IMR-90 (cell line): ENCODE measurements at regions not wholly inside any gene's neighbourhood (a gene's known extent, or its start where the extent isn't known, plus 50 kb on each side); places are given as distances from the start of the nearest gene placed in this dataset.

ENCODE experiments used
- ATAC-seq: fragments of 200-7000 bp; cut with Tn5 transposase; 2 replicates; pipeline ENCODE4 v1.9.1; 2020; ENCODE audit warnings: low read depth, mild to moderate bottlenecking, moderate library complexity
- BruUV-seq: library from RNA; stranded (reverse); fragments of 400-500 nt; replicated peaks from 2 replicates; lab custom pipeline; 2021; lab: Mats Ljungman, UMichigan
- CTCF ChIA-PET: fragments of 300-600 bp; formaldehyde crosslinking; extraction: SDS; loops from one replicate; lab custom pipeline; 2021; ENCODE audit warnings: antibody characterized with exemption; lab: Yijun Ruan, JAX
- POLR2A ChIA-PET: fragments of 300-600 bp; sonication (Branson Sonifier 250); formaldehyde crosslinking; loops from one replicate; lab custom pipeline; 2022; ENCODE audit warnings: antibody characterized with exemption; ENCODE audit not compliant: unreplicated experiment; lab: Charles Lee
- DNase-seq: peaks from one replicate; pipeline ENCODE4 v3.0.0; 2013
- H2AFZ ChIP-seq: replicated peaks from 2 replicates; pipeline ENCODE3; 2013; ENCODE audit warnings: low read length, mild to moderate bottlenecking; ENCODE audit not compliant: poor library complexity
- H2AK5ac ChIP-seq: 2 replicates; pipeline ENCODE4 v1.6.1; 2013; ENCODE audit warnings: low read depth, low read length, inconsistent platforms
- H2AK9ac ChIP-seq: replicated peaks from 2 replicates; pipeline ENCODE3; 2013; ENCODE audit warnings: mild to moderate bottlenecking, low read depth, low read length, moderate library complexity; ENCODE audit not compliant: poor library complexity
- H2BK120ac ChIP-seq: 2 replicates; pipeline ENCODE4 v1.6.1; 2013; ENCODE audit warnings: low read depth, low read length, inconsistent platforms
- H2BK15ac ChIP-seq: 3 replicates; pipeline ENCODE4 v1.6.1; 2013; ENCODE audit warnings: low read depth, low read length, inconsistent platforms
- H2BK20ac ChIP-seq: 2 replicates; pipeline ENCODE4 v1.6.1; 2013; ENCODE audit warnings: low read depth, mild to moderate bottlenecking, inconsistent platforms, low read length, moderate library complexity
- H2BK5ac ChIP-seq: 2 replicates; pipeline ENCODE4 v1.6.1; 2013; ENCODE audit warnings: mild to moderate bottlenecking, low read depth, low read length, inconsistent platforms; ENCODE audit not compliant: poor library complexity, severe bottlenecking
- H3K14ac ChIP-seq: replicated peaks from 2 replicates; pipeline ENCODE4 v1.6.1; 2013; ENCODE audit warnings: low read depth, low read length, inconsistent platforms
- H3K18ac ChIP-seq: 2 replicates; pipeline ENCODE4 v1.6.1; 2013; ENCODE audit warnings: low read depth, low read length, control low read depth
- H3K23ac ChIP-seq: 2 replicates; pipeline ENCODE4 v1.6.1; 2013; ENCODE audit warnings: low read depth, low read length, inconsistent platforms
- H3K27ac ChIP-seq: 2 replicates; pipeline ENCODE4 v1.5.1; 2013; ENCODE audit warnings: mild to moderate bottlenecking, control low read depth, low read length; ENCODE audit not compliant: insufficient read depth
- H3K27me3 ChIP-seq: 2 replicates; pipeline ENCODE4 v1.6.1; 2013; ENCODE audit warnings: low read length; ENCODE audit not compliant: control insufficient read depth, insufficient read depth
- H3K36me3 ChIP-seq: 2 replicates; pipeline ENCODE4 v1.6.1; 2013; ENCODE audit warnings: low read length, mixed read lengths; ENCODE audit not compliant: control insufficient read depth, insufficient read depth
- H3K4ac ChIP-seq: 2 replicates; pipeline ENCODE4 v1.6.1; 2013; ENCODE audit warnings: low read depth, low read length, inconsistent platforms
- H3K4me1 ChIP-seq: 2 replicates; pipeline ENCODE4 v1.6.1; 2013; ENCODE audit warnings: low read length, mixed read lengths; ENCODE audit not compliant: control insufficient read depth, insufficient read depth
- H3K4me2 ChIP-seq: 2 replicates; pipeline ENCODE4 v1.6.1; 2013; ENCODE audit warnings: low read depth, mild to moderate bottlenecking, control low read depth, low read length, moderate library complexity
- H3K4me3 ChIP-seq: 2 replicates; pipeline ENCODE4 v1.5.1; 2013; ENCODE audit warnings: low read depth, mild to moderate bottlenecking, control low read depth, low read length, moderate library complexity; ENCODE audit not compliant: insufficient read depth
- H3K56ac ChIP-seq: 2 replicates; pipeline ENCODE4 v1.6.1; 2013; ENCODE audit warnings: low read length, inconsistent platforms; ENCODE audit not compliant: insufficient read depth; ENCODE audit errors: extremely low read depth
- H3K79me1 ChIP-seq, 2 experiments: 2 replicates each; pipeline ENCODE4 v1.6.1; 2013; ENCODE audit warnings: low read length in 2 of 2, inconsistent platforms in 1 of 2, low read depth in 1 of 2
- H3K9ac ChIP-seq: 2 replicates; pipeline ENCODE4 v1.6.1; 2013; ENCODE audit warnings: low read depth, low read length, control low read depth
- H3K9me1 ChIP-seq: 2 replicates; pipeline ENCODE4 v1.6.1; 2013; ENCODE audit warnings: low read length, inconsistent platforms; ENCODE audit not compliant: insufficient read depth
- H3K9me3 ChIP-seq: 2 replicates; pipeline ENCODE4 v1.6.1; 2013; ENCODE audit warnings: low read length; ENCODE audit not compliant: control insufficient read depth, insufficient read depth
- H4K20me1 ChIP-seq: 2 replicates; pipeline ENCODE4 v1.6.1; 2013; ENCODE audit warnings: low read length, inconsistent platforms; ENCODE audit not compliant: insufficient read depth
- H4K5ac ChIP-seq: 2 replicates; pipeline ENCODE4 v1.6.1; 2013; ENCODE audit warnings: mild to moderate bottlenecking, low read depth, low read length, control low read depth
- H4K8ac ChIP-seq, 2 experiments: 2 replicates each; pipeline ENCODE4 v1.6.1; 2013; ENCODE audit warnings: low read depth in 2 of 2, low read length in 2 of 2, control low read depth in 1 of 2, inconsistent platforms in 1 of 2
- H4K91ac ChIP-seq: 2 replicates; pipeline ENCODE4 v1.6.1; 2013; ENCODE audit warnings: low read depth, low read length, inconsistent platforms; ENCODE audit not compliant: insufficient read depth
- BHLHE40 ChIP-seq: fragments of 150-350 bp; IDR thresholded peaks from 2 replicates; pipeline ENCODE4 v1.6.1; 2016; ENCODE audit warnings: mild to moderate bottlenecking, low read depth, low read length
- CEBPB ChIP-seq: IDR thresholded peaks from 2 replicates; pipeline ENCODE4 v1.6.1; 2012; ENCODE audit warnings: low read depth, low read length, improper control_type of control experiment
- CHD1 ChIP-seq: IDR thresholded peaks from 2 replicates; pipeline ENCODE4 v1.6.1; 2012; ENCODE audit warnings: low read depth, low read length, improper control_type of control experiment
- FOS ChIP-seq: fragments of 150-350 bp; IDR thresholded peaks from 2 replicates; pipeline ENCODE4 v1.6.1; 2016; ENCODE audit warnings: low read depth, low read length
- MAFK ChIP-seq: IDR thresholded peaks from 2 replicates; pipeline ENCODE4 v1.6.1; 2012; ENCODE audit warnings: low read depth, low read length, improper control_type of control experiment
- MAZ ChIP-seq: IDR thresholded peaks from 2 replicates; pipeline ENCODE4 v1.6.1; 2012; ENCODE audit warnings: low read depth, mild to moderate bottlenecking, low read length, improper control_type of control experiment, moderate library complexity, borderline replicate concordance
- MXI1 ChIP-seq: IDR thresholded peaks from 2 replicates; pipeline ENCODE4 v1.6.1; 2012; ENCODE audit warnings: low read depth, mild to moderate bottlenecking, low read length, moderate library complexity, borderline replicate concordance
- NFE2L2 ChIP-seq: fragments of 150-350 bp; IDR thresholded peaks from 2 replicates; pipeline ENCODE4 v1.6.1; 2016; ENCODE audit warnings: low read depth, mild to moderate bottlenecking, low read length
- POLR2A ChIP-seq: IDR thresholded peaks from 2 replicates; pipeline ENCODE4 v1.6.1; 2012; ENCODE audit warnings: mild to moderate bottlenecking, low read depth, low read length
- RAD21 ChIP-seq: IDR thresholded peaks from 2 replicates; pipeline ENCODE4 v1.6.1; 2012; ENCODE audit warnings: low read length, improper control_type of control experiment
- RCOR1 ChIP-seq: IDR thresholded peaks from 2 replicates; pipeline ENCODE4 v1.6.1; 2012; ENCODE audit warnings: mild to moderate bottlenecking, low read length, improper control_type of control experiment; ENCODE audit not compliant: insufficient replicate concordance
- RFX5 ChIP-seq: IDR thresholded peaks from 2 replicates; pipeline ENCODE4 v1.8.0; 2012; ENCODE audit warnings: low read depth, mild to moderate bottlenecking, low read length, moderate library complexity
- SMC3 ChIP-seq: fragments of 150-350 bp; IDR thresholded peaks from 2 replicates; pipeline ENCODE4 v1.6.1; 2016; ENCODE audit warnings: low read depth, mild to moderate bottlenecking, antibody characterized with exemption, low read length, moderate library complexity
- USF2 ChIP-seq: fragments of 150-350 bp; IDR thresholded peaks from 2 replicates; pipeline ENCODE4 v1.6.1; 2017; ENCODE audit warnings: mild to moderate bottlenecking, antibody characterized with exemption, low read length, low read depth
- WGBS, 2 experiments: methylation state at CpG; one replicate each; pipeline versions ENCODE4 v1.1.5 to v1.1.7; 2013; ENCODE audit warnings: missing lambda C conversion rate in 2 of 2; ENCODE audit not compliant: insufficient read length in 1 of 2; ENCODE audit errors: extremely low coverage in 2 of 2; 5-methylcytosine and 5-hydroxymethylcytosine counted together
- dilution Hi-C: fragments of 300-500 bp; cut with HindIII; formaldehyde crosslinking; loops from one replicate; pipeline ENCODE4 v1.14.3; 2018; ENCODE audit warnings: low sequenced_read_pairs; ENCODE audit not compliant: unreplicated experiment
- in situ Hi-C: fragments of 300-500 bp; cut with MboI; formaldehyde crosslinking; loops from 3 replicates; pipeline ENCODE4 v1.14.3; 2019; ENCODE audit warnings: low sequenced_read_pairs, inconsistent platforms, mixed read lengths
- intact Hi-C: fragments of 100-400 bp; cut with micrococcal nuclease; formaldehyde crosslinking; loops from 2 replicates; pipeline ENCODE4 v1.10.0; 2022
- TF ChIP-seq, protein P1 (sequence below): conservative IDR thresholded peaks from 2 replicates; pipeline ENCODE4 v1.5.1; 2012; ENCODE audit warnings: mild to moderate bottlenecking, low read depth, low read length, improper control_type of control experiment
- TF ChIP-seq, protein P2 (sequence below): fragments of 150-350 bp; IDR thresholded peaks from 2 replicates; pipeline ENCODE4 v1.6.1; 2016; ENCODE audit warnings: low read depth, mild to moderate bottlenecking, low read length, moderate library complexity, borderline replicate concordance

DNA sequence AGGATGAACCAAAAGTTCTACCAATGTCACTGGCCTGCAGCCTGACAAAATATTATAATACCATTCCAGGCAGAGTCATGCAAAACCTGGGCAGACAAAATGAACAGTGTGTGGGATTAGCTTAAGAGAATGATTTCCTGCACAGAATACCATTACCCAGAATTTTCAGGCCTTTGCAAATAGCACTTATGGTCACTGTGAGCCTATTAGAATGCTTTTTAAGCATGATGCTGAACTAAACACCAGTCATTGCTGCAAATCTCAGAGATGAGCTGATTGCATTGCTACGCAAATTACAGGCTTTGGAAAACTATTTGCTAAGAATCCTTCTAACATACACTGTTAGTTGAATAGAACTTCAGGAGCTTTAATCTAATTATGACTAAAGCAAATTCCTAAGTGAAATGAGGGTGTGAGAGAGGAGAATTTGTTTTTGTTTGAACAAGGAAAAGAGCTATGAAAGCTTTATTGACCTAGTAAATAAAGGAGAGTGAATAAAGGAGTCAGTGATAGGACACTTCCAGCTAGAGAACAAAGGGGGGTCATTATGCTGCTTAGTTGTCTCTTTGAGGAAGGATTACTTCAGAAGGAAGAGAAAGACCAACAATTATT, 398.8 kb downstream of the HS3ST3B1 start:
- in situ Hi-C loops, result no loop called here
- DNase-seq, result no peak
- no CpG with 5 or more reads among the region's 1 CpG for WGBS, 2 experiments

More for the DNA sequence above, 398.8 kb downstream of the HS3ST3B1 start:
- no peak for ATAC-seq
- Histone ChIP-seq H2AK5ac (no peak overlapping the region), H3K18ac (no peak overlapping the region), H3K9ac (no peak overlapping the region), H3K9me3 (no peaks in the 10 kb centered on the region; the same call in 1 of the 2 replicates), H3K4me2 (no peak overlapping the region), H3K4me3 (no peak overlapping the region), H4K5ac (no peak overlapping the region), H2BK20ac (no peak overlapping the region), H3K9me1 (no peaks in the 10 kb centered on the region), H4K8ac (no peak overlapping the region), H4K91ac (no peak overlapping the region), H3K27ac (no peak overlapping the region), H3K36me3 (no peaks in the 10 kb centered on the region), H2BK15ac (no peak overlapping the region), H3K4ac (no peak overlapping the region), H2BK5ac (no peak overlapping the region), H2AFZ (no peak overlapping the region), H3K27me3 (peaks cover 3% of the 10 kb centered on the region; the same call in 1 of the 2 replicates), H3K14ac (no peak overlapping the region), H2BK120ac (no peak overlapping the region), H4K20me1 (no peaks in the 10 kb centered on the region), H3K56ac (no peak overlapping the region), H3K23ac (no peak overlapping the region), H2AK9ac (no peak overlapping the region), H3K79me1 (no peaks in the 10 kb centered on the region), H3K4me1 (no peaks in the 10 kb centered on the region)
- intact Hi-C loops, result no loop called here
- TF ChIP-seq, protein P1, sequence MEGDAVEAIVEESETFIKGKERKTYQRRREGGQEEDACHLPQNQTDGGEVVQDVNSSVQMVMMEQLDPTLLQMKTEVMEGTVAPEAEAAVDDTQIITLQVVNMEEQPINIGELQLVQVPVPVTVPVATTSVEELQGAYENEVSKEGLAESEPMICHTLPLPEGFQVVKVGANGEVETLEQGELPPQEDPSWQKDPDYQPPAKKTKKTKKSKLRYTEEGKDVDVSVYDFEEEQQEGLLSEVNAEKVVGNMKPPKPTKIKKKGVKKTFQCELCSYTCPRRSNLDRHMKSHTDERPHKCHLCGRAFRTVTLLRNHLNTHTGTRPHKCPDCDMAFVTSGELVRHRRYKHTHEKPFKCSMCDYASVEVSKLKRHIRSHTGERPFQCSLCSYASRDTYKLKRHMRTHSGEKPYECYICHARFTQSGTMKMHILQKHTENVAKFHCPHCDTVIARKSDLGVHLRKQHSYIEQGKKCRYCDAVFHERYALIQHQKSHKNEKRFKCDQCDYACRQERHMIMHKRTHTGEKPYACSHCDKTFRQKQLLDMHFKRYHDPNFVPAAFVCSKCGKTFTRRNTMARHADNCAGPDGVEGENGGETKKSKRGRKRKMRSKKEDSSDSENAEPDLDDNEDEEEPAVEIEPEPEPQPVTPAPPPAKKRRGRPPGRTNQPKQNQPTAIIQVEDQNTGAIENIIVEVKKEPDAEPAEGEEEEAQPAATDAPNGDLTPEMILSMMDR, result no peak
- no peak for TF ChIP-seq FOS
- no peak for TF ChIP-seq NFE2L2
- TF ChIP-seq RFX5, result no peak
- no peak for TF ChIP-seq BHLHE40
- TF ChIP-seq RAD21, result no peak
- no peak for TF ChIP-seq CHD1
- no peak for TF ChIP-seq MAZ
- no peak for TF ChIP-seq SMC3
- TF ChIP-seq CEBPB, result no peak
- no peak for TF ChIP-seq RCOR1
- TF ChIP-seq, protein P2, sequence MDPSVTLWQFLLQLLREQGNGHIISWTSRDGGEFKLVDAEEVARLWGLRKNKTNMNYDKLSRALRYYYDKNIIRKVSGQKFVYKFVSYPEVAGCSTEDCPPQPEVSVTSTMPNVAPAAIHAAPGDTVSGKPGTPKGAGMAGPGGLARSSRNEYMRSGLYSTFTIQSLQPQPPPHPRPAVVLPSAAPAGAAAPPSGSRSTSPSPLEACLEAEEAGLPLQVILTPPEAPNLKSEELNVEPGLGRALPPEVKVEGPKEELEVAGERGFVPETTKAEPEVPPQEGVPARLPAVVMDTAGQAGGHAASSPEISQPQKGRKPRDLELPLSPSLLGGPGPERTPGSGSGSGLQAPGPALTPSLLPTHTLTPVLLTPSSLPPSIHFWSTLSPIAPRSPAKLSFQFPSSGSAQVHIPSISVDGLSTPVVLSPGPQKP, result no peak
- TF ChIP-seq POLR2A, result no peak
- no peak for TF ChIP-seq MXI1
- no peak for TF ChIP-seq USF2
- TF ChIP-seq MAFK, result no peak
- dilution Hi-C loops, result no loop called here
- ChIA-PET POLR2A (no interaction called here), CTCF (interaction anchor here (1.4 kb wide), 1 partner anchor 11 kb away, joined by 3 read pairs; no protein-coding TSS in a partner anchor)
- BruUV-seq, result no TSS peak
